IMR-90 (cell line): ENCODE measurements at regions not wholly inside any gene's neighbourhood (a gene's known extent, or its start where the extent isn't known, plus 50 kb on each side); places are given as distances from the start of the nearest gene placed in this dataset.

Experiments used
- ATAC-seq: fragments of 200-7000 bp; cut with Tn5 transposase; 2 replicates; pipeline ENCODE4 v1.9.1; 2020; ENCODE audit warnings: low read depth, mild to moderate bottlenecking, moderate library complexity
- BruUV-seq: library from RNA; stranded (reverse); fragments of 400-500 nt; replicated peaks from 2 replicates; lab custom pipeline; 2021; lab: Mats Ljungman, UMichigan
- CTCF ChIA-PET: fragments of 300-600 bp; formaldehyde crosslinking; extraction: SDS; loops from one replicate; lab custom pipeline; 2021; ENCODE audit warnings: antibody characterized with exemption; lab: Yijun Ruan, JAX
- POLR2A ChIA-PET: fragments of 300-600 bp; sonication (Branson Sonifier 250); formaldehyde crosslinking; loops from one replicate; lab custom pipeline; 2022; ENCODE audit warnings: antibody characterized with exemption; ENCODE audit not compliant: unreplicated experiment; lab: Charles Lee
- DNase-seq: peaks from one replicate; pipeline ENCODE4 v3.0.0; 2013
- H2AFZ ChIP-seq: replicated peaks from 2 replicates; pipeline ENCODE3; 2013; ENCODE audit warnings: low read length, mild to moderate bottlenecking; ENCODE audit not compliant: poor library complexity
- H2AK5ac ChIP-seq: 2 replicates; pipeline ENCODE4 v1.6.1; 2013; ENCODE audit warnings: low read depth, low read length, inconsistent platforms
- H2AK9ac ChIP-seq: replicated peaks from 2 replicates; pipeline ENCODE3; 2013; ENCODE audit warnings: mild to moderate bottlenecking, low read depth, low read length, moderate library complexity; ENCODE audit not compliant: poor library complexity
- H2BK120ac ChIP-seq: 2 replicates; pipeline ENCODE4 v1.6.1; 2013; ENCODE audit warnings: low read depth, low read length, inconsistent platforms
- H2BK15ac ChIP-seq: 3 replicates; pipeline ENCODE4 v1.6.1; 2013; ENCODE audit warnings: low read depth, low read length, inconsistent platforms
- H2BK20ac ChIP-seq: 2 replicates; pipeline ENCODE4 v1.6.1; 2013; ENCODE audit warnings: low read depth, mild to moderate bottlenecking, inconsistent platforms, low read length, moderate library complexity
- H2BK5ac ChIP-seq: 2 replicates; pipeline ENCODE4 v1.6.1; 2013; ENCODE audit warnings: mild to moderate bottlenecking, low read depth, low read length, inconsistent platforms; ENCODE audit not compliant: poor library complexity, severe bottlenecking
- H3K14ac ChIP-seq: replicated peaks from 2 replicates; pipeline ENCODE4 v1.6.1; 2013; ENCODE audit warnings: low read depth, low read length, inconsistent platforms
- H3K18ac ChIP-seq: 2 replicates; pipeline ENCODE4 v1.6.1; 2013; ENCODE audit warnings: low read depth, low read length, control low read depth
- H3K23ac ChIP-seq: 2 replicates; pipeline ENCODE4 v1.6.1; 2013; ENCODE audit warnings: low read depth, low read length, inconsistent platforms
- H3K27ac ChIP-seq: 2 replicates; pipeline ENCODE4 v1.5.1; 2013; ENCODE audit warnings: mild to moderate bottlenecking, control low read depth, low read length; ENCODE audit not compliant: insufficient read depth
- H3K27me3 ChIP-seq: 2 replicates; pipeline ENCODE4 v1.6.1; 2013; ENCODE audit warnings: low read length; ENCODE audit not compliant: control insufficient read depth, insufficient read depth
- H3K36me3 ChIP-seq: 2 replicates; pipeline ENCODE4 v1.6.1; 2013; ENCODE audit warnings: low read length, mixed read lengths; ENCODE audit not compliant: control insufficient read depth, insufficient read depth
- H3K4ac ChIP-seq: 2 replicates; pipeline ENCODE4 v1.6.1; 2013; ENCODE audit warnings: low read depth, low read length, inconsistent platforms
- H3K4me1 ChIP-seq: 2 replicates; pipeline ENCODE4 v1.6.1; 2013; ENCODE audit warnings: low read length, mixed read lengths; ENCODE audit not compliant: control insufficient read depth, insufficient read depth
- H3K4me2 ChIP-seq: 2 replicates; pipeline ENCODE4 v1.6.1; 2013; ENCODE audit warnings: low read depth, mild to moderate bottlenecking, control low read depth, low read length, moderate library complexity
- H3K4me3 ChIP-seq: 2 replicates; pipeline ENCODE4 v1.5.1; 2013; ENCODE audit warnings: low read depth, mild to moderate bottlenecking, control low read depth, low read length, moderate library complexity; ENCODE audit not compliant: insufficient read depth
- H3K56ac ChIP-seq: 2 replicates; pipeline ENCODE4 v1.6.1; 2013; ENCODE audit warnings: low read length, inconsistent platforms; ENCODE audit not compliant: insufficient read depth; ENCODE audit errors: extremely low read depth
- H3K79me1 ChIP-seq, 2 experiments: 2 replicates each; pipeline ENCODE4 v1.6.1; 2013; ENCODE audit warnings: low read length in 2 of 2, inconsistent platforms in 1 of 2, low read depth in 1 of 2
- H3K9ac ChIP-seq: 2 replicates; pipeline ENCODE4 v1.6.1; 2013; ENCODE audit warnings: low read depth, low read length, control low read depth
- H3K9me1 ChIP-seq: 2 replicates; pipeline ENCODE4 v1.6.1; 2013; ENCODE audit warnings: low read length, inconsistent platforms; ENCODE audit not compliant: insufficient read depth
- H3K9me3 ChIP-seq: 2 replicates; pipeline ENCODE4 v1.6.1; 2013; ENCODE audit warnings: low read length; ENCODE audit not compliant: control insufficient read depth, insufficient read depth
- H4K20me1 ChIP-seq: 2 replicates; pipeline ENCODE4 v1.6.1; 2013; ENCODE audit warnings: low read length, inconsistent platforms; ENCODE audit not compliant: insufficient read depth
- H4K5ac ChIP-seq: 2 replicates; pipeline ENCODE4 v1.6.1; 2013; ENCODE audit warnings: mild to moderate bottlenecking, low read depth, low read length, control low read depth
- H4K8ac ChIP-seq, 2 experiments: 2 replicates each; pipeline ENCODE4 v1.6.1; 2013; ENCODE audit warnings: low read depth in 2 of 2, low read length in 2 of 2, control low read depth in 1 of 2, inconsistent platforms in 1 of 2
- H4K91ac ChIP-seq: 2 replicates; pipeline ENCODE4 v1.6.1; 2013; ENCODE audit warnings: low read depth, low read length, inconsistent platforms; ENCODE audit not compliant: insufficient read depth
- BHLHE40 ChIP-seq: fragments of 150-350 bp; IDR thresholded peaks from 2 replicates; pipeline ENCODE4 v1.6.1; 2016; ENCODE audit warnings: mild to moderate bottlenecking, low read depth, low read length
- CEBPB ChIP-seq: IDR thresholded peaks from 2 replicates; pipeline ENCODE4 v1.6.1; 2012; ENCODE audit warnings: low read depth, low read length, improper control_type of control experiment
- CTCF ChIP-seq: conservative IDR thresholded peaks from 2 replicates; pipeline ENCODE4 v1.5.1; 2012; ENCODE audit warnings: mild to moderate bottlenecking, low read depth, low read length, improper control_type of control experiment
- MXI1 ChIP-seq: IDR thresholded peaks from 2 replicates; pipeline ENCODE4 v1.6.1; 2012; ENCODE audit warnings: low read depth, mild to moderate bottlenecking, low read length, moderate library complexity, borderline replicate concordance
- NFE2L2 ChIP-seq: fragments of 150-350 bp; IDR thresholded peaks from 2 replicates; pipeline ENCODE4 v1.6.1; 2016; ENCODE audit warnings: low read depth, mild to moderate bottlenecking, low read length
- POLR2A ChIP-seq: IDR thresholded peaks from 2 replicates; pipeline ENCODE4 v1.6.1; 2012; ENCODE audit warnings: mild to moderate bottlenecking, low read depth, low read length
- RAD21 ChIP-seq: IDR thresholded peaks from 2 replicates; pipeline ENCODE4 v1.6.1; 2012; ENCODE audit warnings: low read length, improper control_type of control experiment
- RCOR1 ChIP-seq: IDR thresholded peaks from 2 replicates; pipeline ENCODE4 v1.6.1; 2012; ENCODE audit warnings: mild to moderate bottlenecking, low read length, improper control_type of control experiment; ENCODE audit not compliant: insufficient replicate concordance
- RFX5 ChIP-seq: IDR thresholded peaks from 2 replicates; pipeline ENCODE4 v1.8.0; 2012; ENCODE audit warnings: low read depth, mild to moderate bottlenecking, low read length, moderate library complexity
- SMC3 ChIP-seq: fragments of 150-350 bp; IDR thresholded peaks from 2 replicates; pipeline ENCODE4 v1.6.1; 2016; ENCODE audit warnings: low read depth, mild to moderate bottlenecking, antibody characterized with exemption, low read length, moderate library complexity
- USF2 ChIP-seq: fragments of 150-350 bp; IDR thresholded peaks from 2 replicates; pipeline ENCODE4 v1.6.1; 2017; ENCODE audit warnings: mild to moderate bottlenecking, antibody characterized with exemption, low read length, low read depth
- WGBS, 2 experiments: methylation state at CpG; one replicate each; pipeline versions ENCODE4 v1.1.5 to v1.1.7; 2013; ENCODE audit warnings: missing lambda C conversion rate in 2 of 2; ENCODE audit not compliant: insufficient read length in 1 of 2; ENCODE audit errors: extremely low coverage in 2 of 2; 5-methylcytosine and 5-hydroxymethylcytosine counted together
- dilution Hi-C: fragments of 300-500 bp; cut with HindIII; formaldehyde crosslinking; loops from one replicate; pipeline ENCODE4 v1.14.3; 2018; ENCODE audit warnings: low sequenced_read_pairs; ENCODE audit not compliant: unreplicated experiment
- in situ Hi-C: fragments of 300-500 bp; cut with MboI; formaldehyde crosslinking; loops from 3 replicates; pipeline ENCODE4 v1.14.3; 2019; ENCODE audit warnings: low sequenced_read_pairs, inconsistent platforms, mixed read lengths
- intact Hi-C: fragments of 100-400 bp; cut with micrococcal nuclease; formaldehyde crosslinking; loops from 2 replicates; pipeline ENCODE4 v1.10.0; 2022

- Histone ChIP-seq H3K9me3 (no peaks in the 10 kb centered on the region), H2BK120ac (no peak overlapping the region), H3K27ac (no peak overlapping the region), H3K4me2 (no peak overlapping the region), H3K14ac (no peak overlapping the region), H3K56ac (no peak overlapping the region), H3K18ac (no peak overlapping the region), H2BK20ac (no peak overlapping the region), H2AFZ (no peak overlapping the region), H2BK5ac (no peak overlapping the region), H2AK9ac (no peak overlapping the region), H4K20me1 (no peaks in the 10 kb centered on the region), H3K4ac (no peak overlapping the region), H2AK5ac (no peak overlapping the region), H3K23ac (no peak overlapping the region), H3K36me3 (no peaks in the 10 kb centered on the region), H3K9me1 (no peaks in the 10 kb centered on the region; the same call in 1 of the 2 replicates), H4K8ac (no peak overlapping the region), H3K4me1 (no peaks in the 10 kb centered on the region), H3K4me3 (no peak overlapping the region), H3K9ac (no peak overlapping the region), H4K91ac (no peak overlapping the region), H4K5ac (no peak overlapping the region), H2BK15ac (no peak overlapping the region), H3K27me3 (no peaks in the 10 kb centered on the region), H3K79me1 (no peaks in the 10 kb centered on the region)
- ChIA-PET POLR2A (no interaction called here), CTCF (no interaction called here)
- in situ Hi-C loops = no loop called here
- ATAC-seq (no peak), DNase-seq (no peak)
- no TSS peak for BruUV-seq
- TF ChIP-seq NFE2L2 (no peak), USF2 (no peak), MXI1 (no peak), RFX5 (no peak), RCOR1 (no peak), BHLHE40 (no peak), RAD21 (no peak), CEBPB (no peak), SMC3 (no peak), POLR2A (no peak), CTCF (no peak)
- intact Hi-C loops = no loop called here
- dilution Hi-C loops = no loop called here
- WGBS, 2 experiments = 10% methylated on average over 2 of the region's 13 CpGs; no CpG with 5 or more reads in 1 of the 2 experiments
Measured at GRCh38 chr2:129780316-129781270, 198.9 kb upstream of the RAB6C start.
